ENCODE measurements at regions not wholly inside any gene's neighbourhood (a gene's known extent, or its start where the extent isn't known, plus 50 kb on each side); places are given as distances from the start of the nearest gene placed in this dataset.
"Not testable (repeated sequence)": the region's sequence is repeated elsewhere in the genome, so short reads cannot be mapped to it uniquely, and the experiment has no call there.

- Histone ChIP-seq H3K9me3 (ENCODE audit: control insufficient read depth, insufficient read depth, low read length) (no peaks in the 10 kb centered on the region), H3K4me1 (ENCODE audit: control insufficient read depth, insufficient read depth, low read length) (peaks cover 15% of the 10 kb centered on the region), H3K4me3 (ENCODE audit: low read depth, low read length) (no peak overlapping the region), H3K9ac (ENCODE audit: low read depth, low read length) (no peak overlapping the region), H3K36me3 (ENCODE audit: control insufficient read depth, insufficient read depth, low read length) (no peaks in the 10 kb centered on the region), H3K27me3 (ENCODE audit: control insufficient read depth, insufficient read depth, low read length) (no peaks in the 10 kb centered on the region)
Measured at GRCh38 chr3:86887876-86888275, 103.1 kb downstream of the VGLL3 start.

GRCh38 chr3:86880066-86880465, 110.9 kb downstream of the VGLL3 start:
- Histone ChIP-seq H3K9ac (ENCODE audit: low read depth, low read length) (no peak overlapping the region), H3K4me3 (ENCODE audit: low read depth, low read length) (no peak overlapping the region), H3K4me1 (ENCODE audit: control insufficient read depth, insufficient read depth, low read length) (no peaks in the 10 kb centered on the region), H3K36me3 (ENCODE audit: control insufficient read depth, insufficient read depth, low read length) (no peaks in the 10 kb centered on the region), H3K27me3 (ENCODE audit: control insufficient read depth, insufficient read depth, low read length) (no peaks in the 10 kb centered on the region), H3K9me3 (ENCODE audit: control insufficient read depth, insufficient read depth, low read length) (no peaks in the 10 kb centered on the region)

GRCh38 chr3:86876504-86877181, 114.3 kb downstream of the VGLL3 start:
- H3K36me3 ChIP-seq (ENCODE audit: control insufficient read depth, insufficient read depth, low read length); H3K9ac ChIP-seq (ENCODE audit: low read depth, low read length); H3K27me3 ChIP-seq (ENCODE audit: control insufficient read depth, insufficient read depth, low read length); H3K4me3 ChIP-seq (ENCODE audit: low read depth, low read length); H3K4me1 ChIP-seq (ENCODE audit: control insufficient read depth, insufficient read depth, low read length); H3K9me3 ChIP-seq (ENCODE audit: control insufficient read depth, insufficient read depth, low read length): not testable (repeated sequence)

- H3K4me1 ChIP-seq (ENCODE audit: control insufficient read depth, insufficient read depth, low read length); H3K9me3 ChIP-seq (ENCODE audit: control insufficient read depth, insufficient read depth, low read length); H3K4me3 ChIP-seq (ENCODE audit: low read depth, low read length); H3K27me3 ChIP-seq (ENCODE audit: control insufficient read depth, insufficient read depth, low read length); H3K36me3 ChIP-seq (ENCODE audit: control insufficient read depth, insufficient read depth, low read length); H3K9ac ChIP-seq (ENCODE audit: low read depth, low read length): not testable (repeated sequence)
Measured at GRCh38 chr3:86874790-86875189, 116.2 kb downstream of the VGLL3 start.

GRCh38 chr3:86869566-86869965, 121.4 kb downstream of the VGLL3 start:
- Histone ChIP-seq H3K27me3 (ENCODE audit: control insufficient read depth, insufficient read depth, low read length) (no peaks in the 10 kb centered on the region), H3K4me3 (ENCODE audit: low read depth, low read length) (no peak overlapping the region)

GRCh38 chr3:86867982-86868381, 123.0 kb downstream of the VGLL3 start:
- H3K9me3 ChIP-seq (ENCODE audit: control insufficient read depth, insufficient read depth, low read length): no peaks in the 10 kb centered on the region
- H3K27me3 ChIP-seq (ENCODE audit: control insufficient read depth, insufficient read depth, low read length): no peaks in the 10 kb centered on the region
- H3K4me3 ChIP-seq (ENCODE audit: low read depth, low read length): no peak overlapping the region
- no peaks in the 10 kb centered on the region for H3K4me1 ChIP-seq (ENCODE audit: control insufficient read depth, insufficient read depth, low read length)
- no peaks in the 10 kb centered on the region for H3K36me3 ChIP-seq (ENCODE audit: control insufficient read depth, insufficient read depth, low read length)
- H3K9ac ChIP-seq (ENCODE audit: low read depth, low read length): no peak overlapping the region

More at GRCh38 chr3:86869566-86869965, 121.4 kb downstream of the VGLL3 start:
- no peaks in the 10 kb centered on the region for H3K36me3 ChIP-seq (ENCODE audit: control insufficient read depth, insufficient read depth, low read length)
- H3K9ac ChIP-seq (ENCODE audit: low read depth, low read length): no peak overlapping the region
- H3K4me1 ChIP-seq (ENCODE audit: control insufficient read depth, insufficient read depth, low read length): no peaks in the 10 kb centered on the region
- H3K9me3 ChIP-seq (ENCODE audit: control insufficient read depth, insufficient read depth, low read length): no peaks in the 10 kb centered on the region

- H3K4me1 ChIP-seq (ENCODE audit: control insufficient read depth, insufficient read depth, low read length): no peaks in the 10 kb centered on the region
- H3K4me3 ChIP-seq (ENCODE audit: low read depth, low read length): no peak overlapping the region
- H3K27me3 ChIP-seq (ENCODE audit: control insufficient read depth, insufficient read depth, low read length): no peaks in the 10 kb centered on the region
- no peak overlapping the region for H3K9ac ChIP-seq (ENCODE audit: low read depth, low read length)
- no peaks in the 10 kb centered on the region for H3K36me3 ChIP-seq (ENCODE audit: control insufficient read depth, insufficient read depth, low read length)
- H3K9me3 ChIP-seq (ENCODE audit: control insufficient read depth, insufficient read depth, low read length): no peaks in the 10 kb centered on the region
Measured at GRCh38 chr3:86865506-86865905, 125.4 kb downstream of the VGLL3 start.

- no peaks in the 10 kb centered on the region for H3K4me1 ChIP-seq (ENCODE audit: control insufficient read depth, insufficient read depth, low read length)
- no peaks in the 10 kb centered on the region for H3K27me3 ChIP-seq (ENCODE audit: control insufficient read depth, insufficient read depth, low read length)
- no peak overlapping the region for H3K9ac ChIP-seq (ENCODE audit: low read depth, low read length)
- H3K9me3 ChIP-seq (ENCODE audit: control insufficient read depth, insufficient read depth, low read length): no peaks in the 10 kb centered on the region
- H3K36me3 ChIP-seq (ENCODE audit: control insufficient read depth, insufficient read depth, low read length): no peaks in the 10 kb centered on the region
- H3K4me3 ChIP-seq (ENCODE audit: low read depth, low read length): no peak overlapping the region
Measured at GRCh38 chr3:86856711-86857110, 134.2 kb downstream of the VGLL3 start.

GRCh38 chr3:86849991-86850390, 141.0 kb downstream of the VGLL3 start:
- H3K4me3 ChIP-seq (ENCODE audit: low read depth, low read length): no peak overlapping the region
- no peaks in the 10 kb centered on the region for H3K36me3 ChIP-seq (ENCODE audit: control insufficient read depth, insufficient read depth, low read length)
- H3K9ac ChIP-seq (ENCODE audit: low read depth, low read length): no peak overlapping the region
- no peaks in the 10 kb centered on the region for H3K4me1 ChIP-seq (ENCODE audit: control insufficient read depth, insufficient read depth, low read length)
- no peaks in the 10 kb centered on the region for H3K9me3 ChIP-seq (ENCODE audit: control insufficient read depth, insufficient read depth, low read length)
- no peaks in the 10 kb centered on the region for H3K27me3 ChIP-seq (ENCODE audit: control insufficient read depth, insufficient read depth, low read length)

- no peaks in the 10 kb centered on the region for H3K27me3 ChIP-seq (ENCODE audit: control insufficient read depth, insufficient read depth, low read length)
- H3K4me1 ChIP-seq (ENCODE audit: control insufficient read depth, insufficient read depth, low read length): no peaks in the 10 kb centered on the region
- no peaks in the 10 kb centered on the region for H3K36me3 ChIP-seq (ENCODE audit: control insufficient read depth, insufficient read depth, low read length)
- no peak overlapping the region for H3K4me3 ChIP-seq (ENCODE audit: low read depth, low read length)
- no peak overlapping the region for H3K9ac ChIP-seq (ENCODE audit: low read depth, low read length)
- no peaks in the 10 kb centered on the region for H3K9me3 ChIP-seq (ENCODE audit: control insufficient read depth, insufficient read depth, low read length)
Measured at GRCh38 chr3:86845726-86846125, 145.2 kb downstream of the VGLL3 start.

GRCh38 chr3:86838927-86839326, 152.0 kb downstream of the VGLL3 start:
- Histone ChIP-seq H3K9me3 (ENCODE audit: control insufficient read depth, insufficient read depth, low read length) (no peaks in the 10 kb centered on the region), H3K27me3 (ENCODE audit: control insufficient read depth, insufficient read depth, low read length) (no peaks in the 10 kb centered on the region), H3K9ac (ENCODE audit: low read depth, low read length) (no peak overlapping the region), H3K36me3 (ENCODE audit: control insufficient read depth, insufficient read depth, low read length) (no peaks in the 10 kb centered on the region), H3K4me1 (ENCODE audit: control insufficient read depth, insufficient read depth, low read length) (no peaks in the 10 kb centered on the region), H3K4me3 (ENCODE audit: low read depth, low read length) (no peak overlapping the region)

GRCh38 chr3:86837871-86838270, 153.1 kb downstream of the VGLL3 start:
- H3K36me3 ChIP-seq (ENCODE audit: control insufficient read depth, insufficient read depth, low read length): no peaks in the 10 kb centered on the region
- no peaks in the 10 kb centered on the region for H3K27me3 ChIP-seq (ENCODE audit: control insufficient read depth, insufficient read depth, low read length)
- no peak overlapping the region for H3K9ac ChIP-seq (ENCODE audit: low read depth, low read length)
- no peaks in the 10 kb centered on the region for H3K9me3 ChIP-seq (ENCODE audit: control insufficient read depth, insufficient read depth, low read length)
- H3K4me3 ChIP-seq (ENCODE audit: low read depth, low read length): no peak overlapping the region
- no peaks in the 10 kb centered on the region for H3K4me1 ChIP-seq (ENCODE audit: control insufficient read depth, insufficient read depth, low read length)

Data from iPS-15b (cell line).